Activated effector memory CD4-positive, alpha-beta T cell treated with anti-CD3 and anti-CD28 coated beads, Interleukin-2, amount 50 U/mL, for 16 hours (primary cell): ENCODE measurements at regions not wholly inside any gene's neighbourhood (a gene's known extent, or its start where the extent isn't known, plus 50 kb on each side); places are given as distances from the start of the nearest gene placed in this dataset.
"Not testable (repeated sequence)": the region's sequence is repeated elsewhere in the genome, so short reads cannot be mapped to it uniquely, and the experiment has no call there.

ENCODE experiments used
- DNase-seq: peaks from one replicate; pipeline ENCODE4 v3.0.0-alpha.2; 2020

GRCh38 chr2:595141-595815, 81.9 kb downstream of the TMEM18 start:
- no peak for DNase-seq

- no peak for DNase-seq
Measured at GRCh38 chr2:594297-594949, 82.8 kb downstream of the TMEM18 start.

DNA sequence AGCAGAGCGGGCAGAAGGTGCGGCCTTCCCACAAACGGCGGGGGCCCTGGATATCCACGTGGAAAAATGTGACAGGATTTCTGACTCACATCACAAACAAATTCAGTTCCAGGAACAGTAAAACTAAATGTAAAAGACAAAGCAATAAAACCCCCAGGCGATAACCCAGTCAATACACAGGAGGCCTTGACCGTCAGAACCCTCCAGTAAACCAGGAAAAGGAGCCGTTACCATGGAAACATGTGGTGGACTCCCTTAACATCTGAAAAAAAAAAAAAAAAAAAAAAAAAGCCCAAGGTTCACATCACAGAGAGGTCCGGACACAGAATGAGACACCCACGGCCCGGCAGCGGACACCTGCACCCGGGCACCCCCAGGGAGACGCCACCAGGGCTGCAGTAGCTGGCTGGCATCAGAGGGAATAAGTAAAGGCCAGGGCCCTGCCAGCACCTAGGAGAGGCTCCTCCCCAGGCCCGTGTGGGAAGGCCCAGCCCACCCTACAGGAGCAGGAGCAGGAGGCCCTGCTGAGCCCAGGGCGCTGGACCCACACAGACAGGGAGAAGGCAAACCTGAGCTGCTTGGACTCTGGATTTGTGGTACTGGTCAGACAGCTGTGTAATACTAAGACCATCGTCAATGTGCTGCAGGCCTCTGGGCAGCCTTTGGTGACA, 83.7 kb downstream of the TMEM18 start:
- no peak for DNase-seq

DNA sequence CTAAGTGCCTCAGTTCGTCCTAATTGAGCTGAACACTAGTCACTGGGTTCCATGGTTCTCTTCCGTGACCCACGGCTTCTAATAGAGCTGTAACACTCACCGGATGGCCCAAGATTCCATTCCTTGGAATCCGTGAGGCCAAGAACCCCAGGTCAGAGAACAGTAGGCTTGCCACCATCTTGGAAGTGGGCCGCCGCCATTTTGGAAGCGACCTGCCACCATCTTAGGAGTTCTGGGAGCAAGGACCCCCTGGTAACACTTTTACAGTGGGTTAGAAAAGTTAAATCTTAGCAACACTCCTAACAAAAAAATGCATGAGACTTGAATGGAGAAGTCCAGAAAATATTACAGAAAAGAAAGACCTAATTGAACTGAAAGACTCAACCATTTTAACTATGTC, 84.5 kb downstream of the TMEM18 start:
- DNase-seq = no peak

DNA sequence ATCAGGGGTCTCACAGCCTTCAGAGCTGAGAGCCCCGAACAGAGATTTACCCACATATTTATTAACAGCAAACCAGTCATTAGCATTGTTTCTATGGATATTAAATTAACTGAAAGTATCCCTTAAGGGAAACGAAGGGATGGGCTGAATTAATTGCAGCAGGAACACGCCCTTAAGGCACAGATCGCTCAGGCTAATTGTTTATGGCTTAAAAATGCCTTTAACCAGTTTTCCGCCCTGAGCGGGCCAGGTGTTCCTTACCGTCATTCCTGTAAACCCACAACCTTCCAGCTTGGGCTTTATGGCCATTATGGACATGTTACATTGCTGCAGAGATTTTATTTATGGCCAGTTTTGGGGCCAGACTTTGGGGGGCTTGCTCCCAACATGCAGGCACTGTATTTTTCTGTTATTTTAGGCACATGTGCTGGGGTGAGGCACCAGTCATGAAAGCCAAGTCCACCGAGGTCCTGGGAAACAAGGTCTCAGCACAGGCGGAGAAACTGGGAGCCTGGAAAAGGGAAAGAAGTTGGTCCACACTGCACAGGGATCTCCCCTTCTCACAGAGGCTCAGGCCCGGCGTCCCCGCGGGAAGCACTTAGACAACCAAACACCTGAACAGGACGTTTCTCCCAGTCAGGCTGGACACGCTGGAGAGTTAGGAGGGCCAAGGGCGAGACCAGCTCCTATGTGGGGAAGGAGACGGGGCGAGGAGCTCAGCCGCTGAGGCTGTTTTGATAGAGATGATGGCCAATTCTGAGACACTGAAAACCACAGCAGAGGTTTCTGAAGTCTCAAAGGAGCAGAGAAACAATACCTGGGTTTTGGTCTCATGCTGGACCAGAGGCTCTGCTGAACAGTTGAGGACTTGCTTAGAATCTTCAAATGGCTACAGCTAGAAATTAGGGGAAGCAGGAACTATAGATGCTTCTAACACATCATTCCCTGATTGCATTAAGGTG, 86.7 kb downstream of the TMEM18 start:
- no peak for DNase-seq

GRCh38 chr2:589281-590130, 87.7 kb downstream of the TMEM18 start:
- DNase-seq = peak; percentile 17

- DNase-seq = peak; percentile 38
Measured at GRCh38 chr2:588074-588645, 89.0 kb downstream of the TMEM18 start.

GRCh38 chr2:587087-587960, 89.9 kb downstream of the TMEM18 start:
- peak; percentile 38 for DNase-seq

DNA sequence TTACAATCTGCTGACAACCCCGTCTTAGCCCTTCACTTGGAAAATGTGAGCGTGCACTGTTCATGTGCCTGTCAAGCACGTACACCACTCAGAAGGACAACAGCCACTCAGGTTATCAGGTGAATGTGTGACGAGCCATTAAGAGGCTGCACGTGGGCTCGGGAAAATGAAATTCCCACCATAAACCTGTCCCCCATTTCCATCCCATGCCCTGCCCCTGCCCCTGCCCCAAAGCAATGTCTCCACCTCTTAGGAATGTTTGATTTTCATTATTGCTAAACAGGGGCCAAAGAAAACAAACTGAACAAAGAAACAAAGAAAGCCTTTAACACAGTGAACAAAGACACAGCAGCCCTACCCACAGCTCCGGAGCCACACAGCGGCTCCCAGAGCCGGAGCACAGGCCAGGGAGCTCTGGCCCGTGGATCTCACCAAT, 90.5 kb downstream of the TMEM18 start:
- DNase-seq = peak; percentile 8

GRCh38 chr2:584863-585823, 92.1 kb downstream of the TMEM18 start:
- peak; percentile 70 for DNase-seq

DNA sequence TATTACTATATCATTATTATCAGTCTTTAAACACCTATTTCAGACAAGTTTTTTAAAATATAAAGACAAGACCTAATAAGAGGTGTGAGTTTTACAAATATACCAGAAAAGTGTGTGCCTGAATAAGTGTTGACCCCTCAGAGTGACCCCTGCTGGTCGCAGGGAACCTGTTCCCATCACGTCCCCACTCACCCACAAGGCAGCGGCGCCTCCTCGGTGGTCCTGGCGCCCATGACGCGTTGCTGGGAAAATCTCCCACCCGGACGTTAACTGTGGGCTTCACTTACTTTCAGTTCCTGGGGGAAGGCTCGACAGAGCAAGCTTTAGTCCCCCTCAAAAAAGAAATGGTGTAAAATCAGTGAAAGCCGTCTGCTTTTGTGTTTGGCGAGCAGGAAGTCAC, 93.5 kb downstream of the TMEM18 start:
- no peak for DNase-seq

GRCh38 chr2:582792-583528, 94.2 kb downstream of the TMEM18 start:
- no peak for DNase-seq

DNA sequence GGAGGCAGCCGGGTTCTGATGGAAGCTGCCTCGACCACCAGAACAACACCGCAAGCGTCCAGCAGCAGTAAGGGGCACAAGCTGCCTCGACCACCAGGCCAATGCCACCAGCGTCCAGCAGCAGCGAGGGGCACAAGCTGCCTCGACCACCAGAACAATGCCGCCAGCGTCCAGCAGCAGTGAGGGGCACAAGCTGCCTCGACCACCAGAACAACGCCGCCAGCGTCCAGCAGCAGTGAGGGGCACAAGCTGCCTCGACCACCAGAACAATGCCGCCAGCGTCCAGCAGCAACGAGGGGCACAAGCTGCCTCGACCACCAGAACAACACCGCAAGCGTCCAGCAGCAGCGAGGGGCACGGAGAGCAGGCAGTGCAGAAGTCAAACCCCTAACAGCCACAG, 94.9 kb downstream of the TMEM18 start:
- not testable (repeated sequence) for DNase-seq

DNA sequence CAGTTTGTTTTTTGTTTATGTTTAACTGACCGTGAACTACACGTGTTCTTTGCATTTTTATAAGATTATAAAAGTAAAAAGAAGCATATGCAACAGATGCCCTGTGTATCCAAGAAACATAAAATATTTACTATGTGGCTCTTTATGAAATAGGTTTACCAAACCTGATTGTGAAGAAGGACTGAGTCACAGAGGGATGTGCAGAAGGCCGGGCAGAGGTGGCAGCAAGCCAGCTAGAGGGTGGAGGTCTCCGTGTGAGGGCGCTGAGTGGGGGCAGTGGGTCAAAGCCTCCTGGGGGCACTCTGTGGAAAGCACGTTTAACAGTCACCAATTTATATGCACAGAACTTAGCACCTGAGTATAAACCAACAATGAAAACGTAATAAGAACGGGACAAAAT, 97.2 kb downstream of the TMEM18 start:
- DNase-seq = no peak

GRCh38 chr2:579351-579886, 97.8 kb downstream of the TMEM18 start:
- DNase-seq = no peak

DNA sequence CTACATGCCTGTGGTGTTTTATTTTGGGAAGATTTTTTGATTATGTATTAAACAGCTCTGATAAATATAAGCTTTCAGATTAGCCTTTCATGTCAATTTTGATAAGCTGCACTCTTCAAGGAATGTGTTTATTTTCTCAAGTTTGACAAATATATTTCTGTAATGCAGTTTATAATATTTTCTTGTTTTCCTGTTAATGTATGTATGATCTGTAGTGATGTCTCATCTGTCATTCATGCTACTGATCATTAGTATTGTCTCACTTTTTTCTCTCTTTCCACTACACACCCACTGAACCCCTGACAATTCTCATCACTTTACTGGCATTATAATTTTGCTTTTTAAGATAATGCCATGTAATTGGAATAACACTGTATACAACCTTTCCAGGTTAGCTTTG, 100.9 kb downstream of the TMEM18 start:
- DNase-seq = no peak

- no peak for DNase-seq
Measured at GRCh38 chr2:575727-576236, 101.4 kb downstream of the TMEM18 start.
